H1 (cell line): ENCODE measurements at regions not wholly inside any gene's neighbourhood (a gene's known extent, or its start where the extent isn't known, plus 50 kb on each side); places are given as distances from the start of the nearest gene placed in this dataset.

Experiments
- SIN3A ChIP-seq, 2 experiments: IDR thresholded peaks in 1 of 2; conservative IDR thresholded peaks in 1 of 2; 2 replicates each; pipeline ENCODE4 v1.6.1; 2011 to 2012; ENCODE audit warnings: low read length in 2 of 2, improper control_type of control experiment in 1 of 2, low read depth in 1 of 2, mild to moderate bottlenecking in 1 of 2

- no peak for TF ChIP-seq SIN3A (conservative IDR thresholded peaks at IDR 0.05 in 1 of 2, IDR thresholded peaks at IDR 0.05 in 1 of 2; ENCODE audit: low read depth in 1 of 2, low read length in 2 of 2)
Observed at GRCh38 chr9:95822583-95823431, 52.7 kb upstream of the ERCC6L2 start (continued).
